ENCODE measurements at regions not wholly inside any gene's neighbourhood (a gene's known extent, or its start where the extent isn't known, plus 50 kb on each side); places are given as distances from the start of the nearest gene placed in this dataset.

DNA sequence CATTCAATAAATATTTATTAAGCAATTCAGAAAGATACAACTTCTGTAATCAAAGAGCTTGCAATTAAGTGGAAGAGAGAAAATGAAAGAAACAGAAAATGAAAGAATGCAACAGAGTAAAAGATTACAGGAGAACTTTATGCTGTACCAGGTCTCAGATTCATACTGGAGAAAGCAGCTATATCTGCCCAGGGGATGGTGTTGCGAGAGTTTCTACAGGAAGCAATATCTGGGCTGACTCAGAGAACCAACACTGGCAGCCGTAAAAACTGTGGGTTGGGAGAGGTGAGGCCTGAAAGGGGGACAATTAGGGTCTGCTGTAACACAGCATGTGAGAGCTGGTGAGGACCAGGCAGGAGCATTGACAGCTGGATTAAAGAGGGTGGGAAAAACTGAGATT is 256.7 kb upstream of the TCF21 start:
- DNase-seq = no peak

DNA sequence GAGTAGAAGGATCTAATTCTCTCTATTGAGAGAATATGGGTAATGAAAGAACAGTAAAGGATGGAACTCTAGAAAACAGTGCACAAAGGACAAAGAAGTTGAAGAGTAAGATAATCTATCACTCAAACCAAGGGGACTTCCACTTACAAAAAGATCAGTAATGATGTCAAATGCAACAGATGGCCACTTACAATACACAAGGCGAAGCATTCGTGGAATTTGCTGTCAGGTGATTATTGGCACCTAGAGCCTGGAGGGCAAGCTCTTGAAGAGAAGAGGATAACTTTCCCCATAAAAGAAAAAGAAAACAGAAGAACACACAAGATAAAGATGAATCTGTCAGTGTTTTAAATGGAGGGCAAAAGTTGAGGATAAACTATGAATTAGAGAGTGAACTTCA is 256.0 kb upstream of the TCF21 start:
- no peak for DNase-seq

DNA sequence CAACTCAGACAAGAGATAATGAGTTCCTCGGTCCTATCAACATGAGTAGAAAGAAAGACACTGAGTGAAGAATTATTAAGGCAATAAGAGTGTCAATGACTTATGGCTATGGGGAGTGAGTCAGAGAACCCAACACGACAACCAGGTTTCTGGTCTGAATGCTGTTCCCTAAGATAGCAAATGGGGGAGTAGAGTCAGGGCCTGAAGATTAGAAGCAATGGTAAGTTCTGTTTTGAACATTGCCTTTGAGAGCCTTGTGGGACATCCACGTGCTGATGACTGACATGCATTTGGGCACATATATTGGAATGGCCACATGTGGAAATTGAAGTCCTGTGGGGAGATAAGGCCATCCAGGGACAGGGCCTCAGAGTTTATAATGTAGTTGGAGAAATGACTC is 254.4 kb upstream of the TCF21 start:
- no peak for DNase-seq

DNA sequence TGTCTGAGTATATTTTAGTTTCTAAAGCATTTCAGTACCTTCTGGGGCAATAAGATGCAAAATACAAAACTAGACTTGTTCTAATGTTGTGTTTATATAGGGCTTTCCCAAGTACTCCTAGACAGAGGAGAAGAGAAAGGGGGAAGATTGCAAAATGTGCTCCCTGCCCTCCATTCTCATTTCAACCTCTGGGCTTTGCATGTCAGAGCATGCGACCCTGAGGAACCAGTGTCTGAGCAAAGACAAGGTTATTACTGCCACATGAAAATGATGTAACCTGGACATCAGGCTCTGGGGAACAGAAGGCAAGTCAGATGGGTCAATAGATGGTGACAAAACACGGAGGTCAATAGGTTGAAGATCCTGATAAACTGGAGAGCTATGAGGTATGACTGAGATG is 253.5 kb upstream of the TCF21 start:
- no peak for DNase-seq

DNA sequence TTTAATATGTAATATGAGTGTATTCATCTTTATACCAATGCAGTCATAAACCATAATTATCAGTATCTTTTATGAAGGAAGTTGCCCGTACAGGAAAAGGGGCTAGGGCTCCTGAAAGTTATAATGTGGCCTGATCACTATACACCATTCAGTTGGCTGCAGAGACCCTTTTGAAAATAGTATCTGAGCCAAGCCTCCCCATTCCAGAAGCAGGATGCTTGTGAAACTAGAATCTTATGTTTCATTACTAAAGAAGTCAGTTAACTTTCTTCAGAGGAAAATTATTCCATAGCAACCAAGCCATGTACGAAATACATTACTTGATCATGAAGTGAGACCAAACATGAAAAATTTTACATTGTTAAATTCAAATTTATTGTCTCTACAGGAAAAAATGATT is 251.5 kb upstream of the TCF21 start:
- no peak for DNase-seq

DNA sequence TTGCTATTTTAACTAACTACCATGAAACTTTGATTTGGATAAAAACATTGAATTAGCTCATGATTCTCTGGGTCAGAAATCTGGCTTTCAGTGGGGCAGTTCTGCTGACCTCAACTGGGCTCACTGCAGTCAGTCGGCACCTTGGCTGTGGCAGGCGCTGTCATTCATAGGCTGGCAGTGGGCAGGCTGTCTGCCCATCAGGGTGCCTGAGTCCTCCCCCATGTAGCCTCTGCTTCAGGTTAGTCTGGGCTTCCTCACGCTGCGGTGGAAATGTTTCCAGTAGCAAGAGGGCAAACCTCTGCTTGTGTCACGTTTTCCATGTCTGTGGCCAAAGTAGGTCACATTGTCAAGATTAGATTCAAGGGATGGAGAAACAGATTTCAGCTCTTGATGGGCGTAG is 251.0 kb upstream of the TCF21 start:
- DNase-seq = no peak

DNA sequence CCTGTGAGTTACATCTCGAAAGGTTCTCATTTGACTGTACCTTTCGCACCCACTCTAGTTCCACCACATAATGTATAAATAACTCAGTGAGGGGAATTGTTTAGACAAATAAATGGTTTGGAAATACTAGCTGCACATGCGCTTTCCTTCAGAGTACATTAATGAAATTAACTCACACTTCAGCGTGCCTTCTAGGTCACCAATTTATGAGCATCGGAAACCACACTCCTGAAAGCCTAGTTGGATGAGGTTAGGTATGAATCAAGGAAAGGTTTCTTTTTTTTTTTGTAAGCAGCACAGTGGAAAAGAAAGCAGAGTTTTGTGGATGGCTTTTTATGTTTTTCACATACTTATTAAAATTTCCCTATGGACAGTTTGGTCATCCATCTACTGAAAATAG is 247.8 kb upstream of the TCF21 start:
- no peak for DNase-seq

DNA sequence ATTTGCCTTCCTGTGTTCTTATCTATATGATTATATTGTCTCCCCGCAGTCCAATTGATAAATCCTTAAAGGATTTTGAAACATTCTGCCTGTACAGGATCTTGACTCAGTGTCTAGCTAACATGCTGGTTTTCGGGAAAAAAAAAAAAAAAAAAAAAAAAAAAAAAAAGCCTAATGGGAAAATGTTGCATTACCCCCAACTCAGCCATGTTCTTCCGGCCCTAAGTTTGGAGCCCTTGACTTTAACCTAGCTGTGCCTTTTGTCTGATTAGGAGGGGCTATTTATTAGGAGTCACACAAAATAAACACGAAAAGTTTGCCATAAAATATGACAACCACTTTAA is 244.4 kb upstream of the TCF21 start:
- no peak for DNase-seq

DNA sequence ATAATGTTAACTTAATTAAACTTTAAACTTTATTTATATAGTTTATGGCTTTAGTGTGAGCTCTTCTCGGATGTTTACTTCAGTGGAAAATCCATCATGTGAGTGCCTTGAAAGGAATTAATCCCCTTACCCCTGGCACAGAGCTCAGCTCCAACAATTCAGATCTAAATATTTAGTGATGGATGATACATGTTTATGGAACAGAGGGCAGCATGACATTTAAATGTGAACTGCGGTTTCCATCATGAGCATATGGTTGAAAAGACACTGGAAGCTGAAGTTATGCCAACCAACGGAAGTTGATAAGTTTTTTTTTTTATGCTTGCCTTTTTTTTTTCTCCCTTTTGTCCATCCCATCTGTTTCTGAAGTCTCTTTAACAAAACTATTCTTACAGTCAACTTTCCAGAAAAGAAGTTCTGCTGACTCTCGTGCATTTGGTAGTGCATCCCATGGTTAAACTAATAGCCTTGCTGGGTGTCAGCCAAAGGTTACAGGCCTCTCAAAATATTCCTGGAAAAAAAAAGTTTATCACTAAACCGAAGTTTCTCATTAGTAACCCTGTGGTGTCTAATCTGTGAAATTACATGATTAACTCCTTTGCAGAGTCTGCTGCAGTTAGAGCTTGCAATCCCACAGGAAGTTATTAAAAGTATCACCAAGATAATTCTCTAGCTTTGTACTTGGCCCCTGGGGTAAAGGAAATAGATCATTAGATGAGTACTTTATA is 243.9 kb upstream of the TCF21 start:
- no peak for DNase-seq

DNA sequence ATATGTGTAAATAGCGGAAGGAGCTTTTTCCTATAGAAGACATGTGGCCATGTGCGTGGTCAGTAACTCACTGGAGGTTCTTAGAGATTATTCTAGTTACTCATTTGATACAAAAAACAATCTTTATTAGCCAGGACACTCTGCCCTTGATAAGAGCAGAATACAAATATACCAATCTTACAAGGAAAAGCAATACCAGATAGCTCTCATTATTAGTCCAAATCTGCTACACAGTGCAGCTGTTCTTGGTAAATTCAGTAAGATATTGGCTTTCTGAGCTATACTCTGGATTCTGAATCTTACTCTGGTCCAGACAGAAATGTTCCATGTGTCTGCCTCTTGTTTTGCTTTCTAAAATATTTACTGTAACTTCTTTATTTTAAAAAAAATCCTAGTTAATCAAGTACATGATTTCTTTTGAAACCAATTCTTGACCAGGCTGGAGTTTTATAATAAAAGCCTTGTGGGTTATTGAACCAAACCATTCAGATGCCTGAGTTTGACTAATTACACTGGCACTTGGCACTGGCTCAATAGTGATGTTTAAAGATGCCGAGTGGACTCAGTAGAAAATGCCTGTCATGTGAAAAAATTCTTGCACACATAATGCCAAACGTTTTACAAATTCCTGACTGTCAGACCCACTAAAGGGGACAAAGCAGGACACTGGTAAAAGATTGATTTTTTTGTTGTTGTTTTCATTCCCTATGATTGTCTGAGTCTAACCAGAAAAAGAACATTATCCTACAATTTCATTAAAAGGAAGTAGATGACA is 242.8 kb upstream of the TCF21 start:
- DNase-seq = no peak

DNA sequence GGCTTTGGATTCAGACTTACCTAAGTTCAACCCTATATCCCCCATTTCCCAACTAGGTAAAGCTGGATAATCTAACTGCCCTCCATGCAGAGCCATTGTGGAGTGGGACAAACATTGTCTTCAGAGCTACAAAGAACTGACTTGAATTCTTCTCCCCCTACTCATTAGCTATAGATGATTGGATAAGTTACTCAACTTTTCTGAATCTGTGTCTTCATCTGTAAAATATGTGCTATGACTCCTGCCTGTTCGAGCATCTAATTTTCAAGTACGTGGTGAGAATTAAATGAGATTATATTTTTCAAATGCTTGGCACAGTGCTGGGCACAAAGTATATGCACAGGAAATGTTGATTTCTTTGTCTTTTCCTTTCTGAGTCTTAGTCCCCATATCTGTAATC is 240.3 kb upstream of the TCF21 start:
- DNase-seq = no peak

DNA sequence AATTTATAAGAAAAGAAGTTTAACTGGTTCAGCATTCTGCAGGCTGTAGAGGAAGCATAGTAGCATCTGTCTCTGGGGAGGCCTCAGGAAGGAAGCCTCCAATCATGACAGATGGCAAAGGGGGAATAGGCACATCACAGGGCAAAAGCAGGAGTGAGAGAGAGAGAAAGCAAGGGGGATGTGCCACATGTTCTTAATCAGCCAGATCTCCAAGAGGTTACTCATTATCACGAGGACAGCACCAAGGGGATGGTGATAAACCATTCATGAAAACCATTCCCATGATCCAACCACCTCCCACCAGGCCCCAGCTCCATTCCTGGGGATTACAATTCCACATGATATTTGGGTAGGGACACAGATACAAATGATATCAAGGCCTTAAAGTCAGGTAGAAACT is 217.5 kb upstream of the TCF21 start:
- DNase-seq = no peak

DNA sequence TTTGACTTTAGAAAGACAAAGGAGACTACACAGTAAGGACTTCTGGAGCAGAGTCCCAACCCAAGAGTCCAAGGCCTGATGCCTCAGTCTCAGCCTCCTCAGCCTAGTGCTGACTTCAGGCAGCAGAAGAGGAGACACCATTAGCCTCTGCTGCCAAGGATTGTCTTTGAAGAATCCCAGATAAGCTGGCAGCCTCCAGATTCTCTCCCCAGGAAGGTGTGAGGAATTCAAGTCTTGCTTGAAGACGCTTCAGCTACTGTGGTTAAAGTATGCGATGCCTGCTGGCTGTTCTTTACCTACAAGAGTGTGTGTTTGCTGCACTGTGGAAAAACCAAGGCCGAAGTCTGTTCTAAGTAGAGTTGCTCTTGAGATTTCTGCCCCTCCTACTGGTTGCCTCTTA is 215.9 kb upstream of the TCF21 start:
- no peak for DNase-seq

DNA sequence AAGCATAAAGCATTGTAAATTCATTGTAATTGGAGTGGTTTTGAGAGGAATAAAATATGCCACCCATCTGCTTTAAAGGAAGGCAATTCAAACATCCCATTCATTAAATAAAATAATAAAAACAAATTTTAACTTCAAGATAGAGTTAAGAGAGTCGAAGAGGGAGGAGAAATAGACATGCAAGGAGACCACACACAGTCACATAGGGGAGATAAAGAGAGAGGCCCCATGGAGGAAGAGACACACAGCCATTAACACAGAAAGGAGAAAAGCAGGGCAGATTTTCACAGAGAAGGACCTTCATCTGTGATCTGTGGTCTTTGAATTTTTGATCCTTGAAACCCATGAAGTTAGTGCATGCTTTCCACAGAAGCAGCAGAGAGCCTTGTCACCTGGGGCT is 214.3 kb upstream of the TCF21 start:
- no peak for DNase-seq

DNA sequence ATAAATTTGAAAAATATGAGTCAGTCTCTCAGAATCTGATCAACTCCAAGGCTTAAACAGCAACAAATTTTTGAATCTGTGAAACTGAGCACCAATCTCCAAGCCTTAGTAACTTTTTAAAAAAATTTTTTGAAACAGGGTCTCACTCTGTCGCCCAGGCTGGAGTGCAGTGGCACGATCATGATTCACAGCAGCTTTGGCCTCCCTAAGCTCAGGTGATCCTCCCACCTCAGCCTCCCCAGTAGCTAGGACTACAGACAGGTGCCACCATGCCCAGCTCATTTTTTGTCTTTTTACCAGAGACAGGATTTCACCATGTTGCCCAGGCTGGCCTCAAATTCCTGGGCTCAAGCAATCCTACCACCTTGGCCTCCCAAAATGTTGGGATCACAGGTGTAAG is 207.9 kb upstream of the TCF21 start:
- DNase-seq = no peak

DNA sequence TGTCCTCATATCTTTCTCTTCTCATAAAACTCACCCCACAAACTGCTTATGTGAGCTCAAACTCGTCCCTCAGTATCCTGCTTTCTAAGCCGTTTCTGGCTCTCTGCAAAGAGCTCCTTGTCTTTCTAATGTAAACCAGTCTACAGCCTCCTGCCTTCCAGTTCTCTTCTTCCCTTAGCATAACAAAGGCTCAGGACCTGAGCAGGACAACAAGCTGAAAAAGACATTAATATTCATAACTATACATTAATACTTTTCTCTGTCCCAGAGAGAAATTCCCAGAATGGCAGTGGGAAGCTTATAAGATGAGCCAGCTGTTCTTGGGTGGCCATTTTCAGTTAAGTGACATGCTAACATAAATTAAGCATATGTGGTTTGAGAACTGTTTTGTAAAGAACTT is 207.0 kb upstream of the TCF21 start:
- no peak for DNase-seq

DNA sequence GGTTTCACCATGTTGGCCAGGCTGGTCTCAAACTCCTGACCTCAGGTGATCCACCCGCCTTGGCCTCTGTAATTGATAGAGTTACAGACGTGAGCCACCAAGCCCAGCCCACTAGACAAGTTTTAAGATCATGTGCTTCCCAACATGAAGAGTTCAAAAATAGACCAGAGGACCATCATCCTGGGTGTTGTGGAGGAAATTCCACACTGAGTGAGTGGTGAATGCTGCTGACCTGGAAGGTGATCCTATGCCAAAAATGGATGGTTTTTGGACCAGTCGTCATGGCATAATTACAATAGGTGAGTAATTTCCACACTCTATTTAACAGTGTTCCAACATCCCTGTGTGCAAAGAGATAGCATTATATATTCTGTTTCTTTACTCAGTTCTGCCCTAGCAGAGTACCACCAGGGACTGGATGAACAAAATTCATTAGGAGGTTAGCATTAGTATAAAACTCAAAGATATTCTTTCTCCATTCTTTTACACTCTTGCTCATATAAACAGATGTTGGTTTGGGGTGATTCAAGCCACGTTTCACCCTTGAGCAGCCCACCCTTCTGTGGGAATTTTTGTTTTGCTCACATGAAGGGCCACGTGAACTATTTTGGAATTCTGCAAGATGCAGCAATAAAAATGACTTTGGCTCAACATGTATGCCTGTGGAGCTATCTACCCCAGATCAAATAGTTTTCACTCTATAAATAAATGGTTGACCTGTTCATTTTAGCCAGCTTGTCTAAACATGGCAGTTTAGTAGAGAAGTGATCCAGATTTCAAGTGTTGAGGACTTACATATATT is 206.2 kb upstream of the TCF21 start:
- no peak for DNase-seq

DNA sequence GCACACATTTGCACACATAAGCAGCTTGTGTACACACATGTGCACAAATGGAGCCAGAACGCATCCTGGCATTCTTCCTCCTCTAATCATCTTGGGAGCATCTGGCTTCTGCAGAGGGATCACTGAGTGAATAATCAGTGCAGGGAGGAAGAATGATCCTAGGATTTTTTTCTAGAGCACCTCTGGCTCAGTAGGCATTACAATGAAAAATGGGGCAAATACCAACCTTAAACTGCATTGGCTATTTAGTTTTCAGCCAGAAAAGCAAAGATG is 205.7 kb upstream of the TCF21 start:
- DNase-seq = no peak

DNA sequence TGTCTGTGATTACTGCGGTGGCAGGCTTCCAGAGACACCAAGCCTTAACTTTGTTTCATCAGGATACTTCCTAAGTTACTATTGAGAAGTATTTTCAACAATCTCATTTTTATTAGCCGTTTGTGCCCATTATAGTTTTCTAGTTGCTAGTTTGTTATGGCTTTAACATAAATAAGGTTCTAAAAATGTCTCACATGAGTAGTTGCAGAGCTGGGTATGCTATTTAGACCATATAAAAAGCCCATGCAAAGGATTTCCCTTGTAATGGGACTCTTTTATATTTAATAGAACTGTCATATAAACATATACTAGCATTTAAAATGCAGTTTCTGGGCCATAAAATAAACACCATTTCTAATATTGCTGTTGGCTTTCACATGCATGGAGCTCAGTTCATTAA is 205.3 kb upstream of the TCF21 start:
- DNase-seq = no peak

DNA sequence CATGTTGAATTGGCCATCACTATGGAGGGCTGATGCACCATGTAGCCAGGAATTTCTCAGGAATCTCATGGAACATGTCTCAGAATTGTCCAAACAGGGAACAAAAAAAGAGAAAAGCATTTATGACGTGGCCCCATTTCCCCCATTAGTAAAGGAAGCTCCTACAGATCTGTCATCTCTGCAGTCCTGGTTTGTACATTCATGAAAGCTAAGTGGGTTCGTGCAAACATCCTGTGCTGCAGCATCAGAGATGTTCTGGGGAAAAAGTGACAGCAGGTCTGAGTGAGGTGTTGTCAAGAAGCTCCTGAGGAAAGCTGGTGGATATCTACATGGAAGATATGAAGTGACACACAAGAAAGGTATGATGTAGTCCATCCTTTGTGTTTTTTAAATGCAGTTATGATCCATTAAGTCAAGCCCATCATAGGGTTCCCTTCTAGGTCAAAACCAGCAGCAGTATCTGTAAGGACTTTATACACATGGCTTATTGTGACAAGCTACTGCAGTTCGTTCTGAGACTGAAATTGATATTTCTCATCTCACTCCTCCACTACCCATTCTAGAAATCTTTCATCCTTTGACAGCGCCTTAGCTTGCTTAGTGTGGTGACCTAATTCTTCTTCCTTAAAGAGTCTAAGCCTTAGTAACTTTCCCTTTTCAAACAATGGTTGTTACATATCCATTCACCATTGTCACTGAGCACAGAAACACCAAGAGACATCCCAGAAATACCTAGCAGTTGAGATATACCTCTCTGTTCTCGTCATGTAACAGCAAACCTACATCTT is 200.0 kb upstream of the TCF21 start:
- DNase-seq = no peak

DNA sequence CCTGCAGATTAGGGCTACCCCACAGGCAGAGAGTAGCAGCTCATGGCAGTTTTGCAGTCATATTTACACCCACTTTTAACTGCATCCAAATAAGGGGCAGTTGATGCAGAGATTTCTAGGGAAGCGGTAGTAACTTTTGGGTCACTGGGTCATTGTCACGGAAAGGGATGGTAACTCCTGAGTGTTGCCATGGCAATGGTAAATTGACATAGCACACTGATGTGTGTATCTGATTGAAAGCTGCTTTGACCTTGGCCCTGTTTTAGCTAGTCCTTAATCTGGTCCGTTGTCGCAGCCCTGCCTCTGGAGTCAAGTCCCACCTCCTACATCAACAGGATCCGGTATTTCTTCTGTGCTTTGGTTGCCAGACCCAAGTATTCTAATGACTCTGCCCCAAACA is 199.1 kb upstream of the TCF21 start:
- DNase-seq = no peak

DNA sequence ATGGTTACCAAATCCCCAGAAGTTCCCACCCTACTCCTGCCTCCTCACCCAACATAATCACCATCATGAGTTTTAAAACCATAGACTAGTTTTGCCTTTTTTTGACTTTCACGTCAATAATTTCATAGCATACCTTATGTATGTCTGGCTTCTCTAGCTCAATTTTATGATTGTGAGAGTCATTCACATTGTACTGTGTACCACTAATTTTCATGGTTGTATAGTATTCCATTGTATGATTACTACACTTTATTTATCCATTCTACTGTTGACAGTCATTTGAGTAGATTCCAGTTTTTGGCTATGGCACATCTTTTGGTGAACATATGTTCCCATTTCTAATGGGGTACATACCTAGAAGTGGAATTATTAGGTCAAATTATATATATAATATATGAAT is 195.3 kb upstream of the TCF21 start:
- no peak for DNase-seq

DNA sequence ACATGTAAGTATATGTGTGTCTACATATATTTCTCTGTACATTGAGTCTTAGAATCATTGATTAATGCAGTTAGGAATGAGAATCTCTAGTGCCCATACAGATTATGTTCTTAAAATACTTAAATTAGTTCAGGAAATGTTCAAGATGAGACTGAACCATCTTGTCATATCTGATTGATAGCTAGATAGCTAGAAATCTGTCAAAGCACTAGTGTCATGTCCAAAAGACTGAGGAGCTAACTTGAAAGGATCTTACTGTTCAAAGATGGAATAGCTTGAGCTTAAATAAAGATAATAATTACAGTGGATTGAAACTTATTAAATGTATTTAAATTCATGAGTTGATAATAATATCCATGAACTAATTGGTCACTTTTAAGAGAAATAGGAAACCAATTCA is 191.7 kb upstream of the TCF21 start:
- DNase-seq = no peak

DNA sequence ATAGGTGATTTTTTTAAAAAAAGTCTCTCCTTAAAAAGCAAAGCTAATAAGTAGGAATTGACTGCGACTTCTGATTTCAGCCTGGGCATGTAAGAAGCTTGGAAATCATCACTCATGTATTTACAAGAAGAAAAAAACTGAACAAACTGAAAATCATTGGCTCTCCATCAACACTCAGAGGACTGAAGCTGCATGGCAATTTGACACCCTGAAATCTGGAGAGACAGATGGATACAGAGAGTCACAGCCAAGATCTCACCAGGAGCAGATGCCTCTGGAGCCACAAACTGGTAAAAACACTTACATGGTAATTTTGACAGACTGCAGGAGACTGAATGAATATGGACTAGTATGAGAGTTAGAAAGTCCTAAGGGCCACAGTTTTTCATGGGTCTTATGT is 191.2 kb upstream of the TCF21 start:
- no peak for DNase-seq
